Left lung (tissue), 4 donors: ENCODE measurements at regions not wholly inside any gene's neighbourhood (a gene's known extent, or its start where the extent isn't known, plus 50 kb on each side); places are given as distances from the start of the nearest gene placed in this dataset.

Experiments used
- ATAC-seq: fragments of 200-7000 bp; cut with Tn5 transposase; one replicate; pipeline ENCODE4 v1.9.1; 2020; ENCODE audit warnings: moderate library complexity
- DNase-seq, 4 donors: peaks; one replicate each; pipeline ENCODE4 v3.0.0-alpha.2; 2013 to 2020
- H3K27ac ChIP-seq, 2 donors: fragments of 200-600 bp; sonication (generic) in 1 of 2; one replicate each; pipeline versions ENCODE4 v1.5.0 to v1.8.0; 2020 to 2021
- H3K27me3 ChIP-seq, 2 donors: fragments of 200-600 bp; sonication (generic) in 1 of 2; one replicate each; pipeline versions ENCODE4 v1.5.0 to v1.8.0; 2020 to 2021
- H3K36me3 ChIP-seq, 2 donors: fragments of 200-600 bp; sonication (generic) in 1 of 2; one replicate each; pipeline versions ENCODE4 v1.5.0 to v1.8.0; 2020 to 2021
- H3K4me1 ChIP-seq, 2 donors: fragments of 200-600 bp; one replicate each; pipeline ENCODE4 v1.8.0; 2021
- H3K4me3 ChIP-seq, 2 donors: fragments of 200-600 bp; sonication (generic) in 1 of 2; one replicate each; pipeline versions ENCODE4 v1.5.0 to v1.8.0; 2020 to 2021; ENCODE audit warnings: mild to moderate bottlenecking in 1 of 2
- H3K9me3 ChIP-seq, 2 donors: fragments of 200-600 bp; sonication (generic) in 1 of 2; one replicate each; pipeline versions ENCODE4 v1.5.0 to v1.8.0; 2020 to 2021
- CTCF ChIP-seq, 2 donors: fragments of 200-600 bp; sonication (generic) in 1 of 2; IDR thresholded peaks; one replicate each; pipeline versions ENCODE4 v1.5.0 to v1.8.0; 2021; ENCODE audit warnings: antibody characterized with exemption in 2 of 2
- intact Hi-C, 2 donors: fragments of 100-400 bp; cut with DNase I; formaldehyde crosslinking; loops; one replicate each; pipeline versions ENCODE4 v1.11.2 to v1.14.2; 2022
- donor health status: DM: no; HTN: yes; CAD: no.
- donor health status: DM: no; HTN: no; CAD: no.

DNA sequence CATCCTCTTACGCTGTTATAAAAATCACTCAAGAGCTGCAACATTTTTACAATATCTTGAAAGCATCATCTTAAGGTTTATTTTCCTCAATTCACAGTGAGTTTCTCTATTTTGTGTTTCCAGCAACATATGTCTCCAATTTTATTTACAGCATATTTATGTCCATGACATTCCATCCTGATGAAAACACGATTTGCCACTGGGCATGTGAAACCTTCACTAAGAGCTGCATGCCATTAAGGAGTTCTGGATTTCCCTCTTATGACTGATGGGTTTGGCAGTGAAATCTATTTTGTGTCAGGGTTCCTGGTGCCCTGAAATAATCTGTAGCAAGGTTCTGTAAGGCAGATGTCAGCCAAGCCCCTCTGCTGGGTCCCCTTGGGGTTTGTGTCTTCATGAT, 527.6 kb upstream of the KLF12 start:
- Histone ChIP-seq H3K27ac (no peak overlapping the region), H3K4me3 (no peak overlapping the region), H3K4me1 (no peaks in the 10 kb centered on the region), H3K27me3 (no peaks in the 10 kb centered on the region), H3K36me3 (no peaks in the 10 kb centered on the region), H3K9me3 (peaks cover 0 to 6% of the 10 kb centered on the region in 2 donors)
- no peak for DNase-seq
- intact Hi-C loops: no loop called here
- ATAC-seq: no peak
- TF ChIP-seq CTCF (IDR thresholded peaks at IDR 0.05): no peak

- no peak for DNase-seq
Measured at GRCh38 chr13:74657765-74658164, 523.6 kb upstream of the KLF12 start.

GRCh38 chr13:74651121-74651520, 516.9 kb upstream of the KLF12 start:
- Histone ChIP-seq H3K4me1 (no peaks in the 10 kb centered on the region), H3K9me3 (peaks cover 0 to 3% of the 10 kb centered on the region in 2 donors), H3K36me3 (no peaks in the 10 kb centered on the region), H3K27me3 (no peaks in the 10 kb centered on the region), H3K27ac (no peak overlapping the region), H3K4me3 (no peak overlapping the region)
- ATAC-seq (no peak), DNase-seq (peak in 1 of 4 donors; percentile 9)
- intact Hi-C loops: no loop called here
- no peak for TF ChIP-seq CTCF (IDR thresholded peaks at IDR 0.05)

More at GRCh38 chr13:74657765-74658164, 523.6 kb upstream of the KLF12 start:
- TF ChIP-seq CTCF (IDR thresholded peaks at IDR 0.05): no peak
- peaks cover 0 to 10% of the 10 kb centered on the region in 2 donors for H3K9me3 ChIP-seq
- no peak overlapping the region for H3K4me3 ChIP-seq
- H3K4me1 ChIP-seq: no peaks in the 10 kb centered on the region
- intact Hi-C loops: no loop called here
- no peaks in the 10 kb centered on the region for H3K36me3 ChIP-seq
- H3K27ac ChIP-seq: no peak overlapping the region
- H3K27me3 ChIP-seq: no peaks in the 10 kb centered on the region
- ATAC-seq: no peak

- no peaks in the 10 kb centered on the region for H3K36me3 ChIP-seq
- DNase-seq: no peak
- no peaks in the 10 kb centered on the region for H3K27me3 ChIP-seq
- TF ChIP-seq CTCF (IDR thresholded peaks at IDR 0.05): no peak
- H3K4me3 ChIP-seq: no peak overlapping the region
- H3K9me3 ChIP-seq: peaks cover 0 to 1% of the 10 kb centered on the region in 2 donors
- intact Hi-C loops: no loop called here
- ATAC-seq: no peak
- H3K27ac ChIP-seq: no peak overlapping the region
- no peaks in the 10 kb centered on the region for H3K4me1 ChIP-seq
Measured at GRCh38 chr13:74647991-74648390, 513.8 kb upstream of the KLF12 start.

DNA sequence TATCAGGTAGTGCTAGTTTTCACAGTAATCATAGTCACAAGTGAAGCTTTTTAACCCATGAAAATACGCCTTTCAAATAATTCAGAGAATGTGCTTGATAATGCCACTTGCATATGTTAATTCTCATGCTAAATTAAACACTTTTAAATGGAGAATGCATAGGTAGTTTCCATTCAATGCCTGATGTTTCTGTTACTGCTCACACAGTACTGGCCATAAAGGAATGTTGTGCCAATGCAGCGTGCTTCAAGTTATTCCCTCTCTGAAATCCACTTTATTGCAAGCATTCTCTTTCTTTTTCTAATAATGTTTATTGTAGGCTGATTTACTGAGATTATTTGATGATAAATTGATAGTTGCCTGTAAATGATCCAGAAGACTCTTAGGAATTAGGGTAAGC, 513.0 kb upstream of the KLF12 start:
- intact Hi-C loops: no loop called here
- H3K27ac ChIP-seq: no peak overlapping the region
- no peak for ATAC-seq

More for the DNA sequence above, 513.0 kb upstream of the KLF12 start:
- Histone ChIP-seq H3K4me3 (no peak overlapping the region), H3K9me3 (no peaks in the 10 kb centered on the region), H3K36me3 (no peaks in the 10 kb centered on the region), H3K27me3 (no peaks in the 10 kb centered on the region), H3K4me1 (no peaks in the 10 kb centered on the region)
- no peak for TF ChIP-seq CTCF (IDR thresholded peaks at IDR 0.05)
- DNase-seq: no peak
